ENCODE measurements at regions not wholly inside any gene's neighbourhood (a gene's known extent, or its start where the extent isn't known, plus 50 kb on each side); places are given as distances from the start of the nearest gene placed in this dataset.

- Histone ChIP-seq H3K36me3 (ENCODE audit: low read depth) (no peaks in the 10 kb centered on the region), H3K9me3 (ENCODE audit: insufficient read depth, low read depth) (no peaks in the 10 kb centered on the region), H3K79me2 (ENCODE audit: low read depth) (no peaks in the 10 kb centered on the region), H3K4me1 (replicated peaks; ENCODE audit: insufficient read depth) (no peaks in the 10 kb centered on the region), H4K20me1 (ENCODE audit: insufficient read depth) (no peaks in the 10 kb centered on the region), H3K27ac (no peak overlapping the region), H3F3A (ENCODE audit: insufficient read depth, low read depth) (no peaks in the 10 kb centered on the region), H3K4me3 (no peak overlapping the region), H3K9me2 (ENCODE audit: insufficient read depth) (no peaks in the 10 kb centered on the region), H3K4me2 (no peak overlapping the region), H2AFZ (no peak overlapping the region), H3K27me3 (ENCODE audit: insufficient read depth, low read depth) (no peaks in the 10 kb centered on the region)
- no peak for TF ChIP-seq EZH2 (IDR thresholded peaks at IDR 0.05; ENCODE audit: low read depth)
- TF ChIP-seq, protein P1, sequence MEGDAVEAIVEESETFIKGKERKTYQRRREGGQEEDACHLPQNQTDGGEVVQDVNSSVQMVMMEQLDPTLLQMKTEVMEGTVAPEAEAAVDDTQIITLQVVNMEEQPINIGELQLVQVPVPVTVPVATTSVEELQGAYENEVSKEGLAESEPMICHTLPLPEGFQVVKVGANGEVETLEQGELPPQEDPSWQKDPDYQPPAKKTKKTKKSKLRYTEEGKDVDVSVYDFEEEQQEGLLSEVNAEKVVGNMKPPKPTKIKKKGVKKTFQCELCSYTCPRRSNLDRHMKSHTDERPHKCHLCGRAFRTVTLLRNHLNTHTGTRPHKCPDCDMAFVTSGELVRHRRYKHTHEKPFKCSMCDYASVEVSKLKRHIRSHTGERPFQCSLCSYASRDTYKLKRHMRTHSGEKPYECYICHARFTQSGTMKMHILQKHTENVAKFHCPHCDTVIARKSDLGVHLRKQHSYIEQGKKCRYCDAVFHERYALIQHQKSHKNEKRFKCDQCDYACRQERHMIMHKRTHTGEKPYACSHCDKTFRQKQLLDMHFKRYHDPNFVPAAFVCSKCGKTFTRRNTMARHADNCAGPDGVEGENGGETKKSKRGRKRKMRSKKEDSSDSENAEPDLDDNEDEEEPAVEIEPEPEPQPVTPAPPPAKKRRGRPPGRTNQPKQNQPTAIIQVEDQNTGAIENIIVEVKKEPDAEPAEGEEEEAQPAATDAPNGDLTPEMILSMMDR (conservative IDR thresholded peaks at IDR 0.05) = no peak
- POLR2A ChIA-PET (ENCODE audit: unreplicated experiment) = interaction anchor here (0.5 kb wide), 1 partner anchor 45 kb away, joined by 6 read pairs; no protein-coding TSS in a partner anchor
- intact Hi-C loops (cut with micrococcal nuclease; ENCODE audit: unreplicated experiment) = no loop called here
- CTCF ChIA-PET = no interaction called here
- BruUV-seq (replicated peaks) = no TSS peak
- DNase-seq = no peak
Observed at GRCh38 chr7:106763717-106764116, 101.4 kb upstream of the PIK3CG start.

DNA sequence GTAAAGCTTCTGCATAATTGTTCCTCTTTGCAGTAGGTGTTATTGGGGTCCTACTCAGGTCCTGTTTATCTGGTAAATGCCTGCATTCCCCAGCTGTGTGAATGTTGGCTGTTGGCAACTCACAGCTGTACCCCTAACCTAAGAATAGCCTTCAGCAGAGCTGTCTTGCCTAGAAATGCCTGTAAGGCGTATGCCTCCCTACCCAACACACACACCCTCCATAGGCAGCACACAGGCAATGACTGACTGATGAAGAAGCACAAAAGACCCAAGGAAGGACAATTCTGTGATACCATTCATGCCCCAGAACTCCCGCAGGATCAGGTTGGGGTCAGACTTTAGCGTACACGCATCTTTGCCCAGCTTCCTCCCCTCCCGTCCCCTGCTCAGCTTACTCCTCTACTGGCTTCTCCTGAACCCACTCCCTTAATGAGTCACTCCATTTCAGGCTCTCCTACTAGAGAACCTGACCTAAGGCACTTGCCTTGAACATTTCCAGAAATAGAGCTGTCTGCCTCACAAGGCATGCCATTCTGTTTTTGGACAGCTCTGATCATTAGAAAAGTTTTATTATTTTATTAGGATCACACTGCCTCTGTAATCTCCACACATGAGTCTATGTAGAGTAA lies 99.2 kb upstream of the PIK3CG start:
- CTCF ChIA-PET = interaction anchor here (0.5 kb wide), 1 partner anchor 223 kb away, joined by 7 read pairs; no protein-coding TSS in a partner anchor

DNA sequence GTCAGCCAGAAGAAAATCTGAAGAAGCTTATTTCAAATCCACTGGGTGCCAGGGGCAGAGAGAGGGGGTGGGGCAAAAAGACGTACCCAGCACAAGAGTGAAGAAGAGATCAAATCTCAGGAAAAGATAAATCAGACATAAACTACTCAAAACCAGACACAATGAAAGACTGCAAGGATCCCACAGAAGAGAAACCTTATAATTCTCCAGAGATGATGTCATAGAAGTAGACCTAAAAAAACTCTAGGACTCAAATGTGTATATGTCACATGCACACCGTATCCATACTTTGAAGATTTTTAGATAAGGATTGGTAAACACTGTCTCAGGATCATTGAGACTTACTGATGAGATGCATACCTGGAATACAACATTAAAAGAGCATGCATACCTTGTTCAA lies 98.5 kb upstream of the PIK3CG start:
- Histone ChIP-seq H3K27me3 (ENCODE audit: insufficient read depth, low read depth) (no peaks in the 10 kb centered on the region), H3K4me2 (no peak overlapping the region), H3K36me3 (ENCODE audit: low read depth) (no peaks in the 10 kb centered on the region), H4K20me1 (ENCODE audit: insufficient read depth) (no peaks in the 10 kb centered on the region), H3K9me2 (ENCODE audit: insufficient read depth) (no peaks in the 10 kb centered on the region), H3K4me1 (replicated peaks; ENCODE audit: insufficient read depth) (peaks cover 23% of the 10 kb centered on the region), H3K9me3 (ENCODE audit: insufficient read depth, low read depth) (no peaks in the 10 kb centered on the region), H2AFZ (no peak overlapping the region), H3F3A (ENCODE audit: insufficient read depth, low read depth) (peaks cover 13% of the 10 kb centered on the region; the same call in 1 of the 2 replicates), H3K4me3 (no peak overlapping the region), H3K79me2 (ENCODE audit: low read depth) (no peaks in the 10 kb centered on the region), H3K27ac (no peak overlapping the region)
- BruUV-seq (replicated peaks) = no TSS peak
- POLR2A ChIA-PET (ENCODE audit: unreplicated experiment) = interaction anchor here (0.6 kb wide), 1 partner anchor 166 kb away, joined by 3 read pairs; no protein-coding TSS in a partner anchor
- intact Hi-C loops (cut with micrococcal nuclease; ENCODE audit: unreplicated experiment) = no loop called here
- CTCF ChIA-PET = no interaction called here
- DNase-seq = no peak
- TF ChIP-seq EZH2 (IDR thresholded peaks at IDR 0.05; ENCODE audit: low read depth) = no peak
- TF ChIP-seq, protein P1 (conservative IDR thresholded peaks at IDR 0.05) = no peak

More for the DNA sequence above, 99.2 kb upstream of the PIK3CG start:
- intact Hi-C loops (cut with micrococcal nuclease; ENCODE audit: unreplicated experiment) = no loop called here
- H3K4me2 ChIP-seq = no peak overlapping the region
- no TSS peak for BruUV-seq (replicated peaks)
- no peak for DNase-seq
- H3K36me3 ChIP-seq (ENCODE audit: low read depth) = no peaks in the 10 kb centered on the region
- H4K20me1 ChIP-seq (ENCODE audit: insufficient read depth) = no peaks in the 10 kb centered on the region
- H3K27me3 ChIP-seq (ENCODE audit: insufficient read depth, low read depth) = no peaks in the 10 kb centered on the region
- no peak overlapping the region for H2AFZ ChIP-seq
- H3K4me1 ChIP-seq (replicated peaks; ENCODE audit: insufficient read depth) = peaks cover 18% of the 10 kb centered on the region
- POLR2A ChIA-PET (ENCODE audit: unreplicated experiment) = interaction anchor here (0.6 to 0.7 kb wide), 4 partner anchors 10 to 167 kb away, joined by 3 to 12 read pairs (median 4); no protein-coding TSS in a partner anchor
- TF ChIP-seq, protein P1 (conservative IDR thresholded peaks at IDR 0.05) = no peak
- no peak for TF ChIP-seq EZH2 (IDR thresholded peaks at IDR 0.05; ENCODE audit: low read depth)
- peaks cover 11% of the 10 kb centered on the region; the same call in 1 of the 2 replicates for H3F3A ChIP-seq (ENCODE audit: insufficient read depth, low read depth)
- no peaks in the 10 kb centered on the region for H3K9me3 ChIP-seq (ENCODE audit: insufficient read depth, low read depth)
- H3K9me2 ChIP-seq (ENCODE audit: insufficient read depth) = no peaks in the 10 kb centered on the region
- no peak overlapping the region for H3K27ac ChIP-seq
- H3K4me3 ChIP-seq = no peak overlapping the region
- no peaks in the 10 kb centered on the region for H3K79me2 ChIP-seq (ENCODE audit: low read depth)
